Liver (tissue), 3 donors: ENCODE measurements at regions not wholly inside any gene's neighbourhood (a gene's known extent, or its start where the extent isn't known, plus 50 kb on each side); places are given as distances from the start of the nearest gene placed in this dataset.

Source experiments
- EGR1 ChIP-seq, 2 donors: IDR thresholded peaks; 2 replicates each; pipeline ENCODE4 v1.6.1; 2016 to 2018; ENCODE audit warnings: antibody characterized with exemption in 2 of 2, low read depth in 2 of 2
- GABPA ChIP-seq, 2 donors: IDR thresholded peaks in 1 of 2; conservative IDR thresholded peaks in 1 of 2; 2 replicates each; pipeline ENCODE4 v1.6.1; 2016; ENCODE audit warnings: antibody characterized with exemption in 2 of 2, mild to moderate bottlenecking in 1 of 2, moderate library complexity in 1 of 2
- HNF4A ChIP-seq, 2 donors: conservative IDR thresholded peaks; 2 replicates each; pipeline ENCODE4 v1.6.1; 2016; ENCODE audit warnings: antibody characterized with exemption in 2 of 2, mild to moderate bottlenecking in 2 of 2
- RAD21 ChIP-seq, 2 donors: IDR thresholded peaks; 2 replicates each; pipeline ENCODE4 v1.6.1; 2016; ENCODE audit warnings: antibody characterized with exemption in 2 of 2, mild to moderate bottlenecking in 2 of 2
- TF ChIP-seq, protein P1 (sequence below): IDR thresholded peaks from 2 replicates; pipeline ENCODE4 v1.6.1; 2016; ENCODE audit warnings: antibody characterized with exemption, mild to moderate bottlenecking
- TF ChIP-seq, protein P2 (sequence below): fragments of 150-350 bp; IDR thresholded peaks from 2 replicates; pipeline ENCODE4 v1.5.1; 2017; ENCODE audit warnings: improper control_type of control experiment, low read depth, low read length; ENCODE audit not compliant: missing input control
- TF ChIP-seq, protein P3 (sequence below): IDR thresholded peaks from 2 replicates; pipeline ENCODE4 v1.6.1; 2016; ENCODE audit warnings: antibody characterized with exemption
- donor health status: healthy.
- donor health status: healthy.

DNA sequence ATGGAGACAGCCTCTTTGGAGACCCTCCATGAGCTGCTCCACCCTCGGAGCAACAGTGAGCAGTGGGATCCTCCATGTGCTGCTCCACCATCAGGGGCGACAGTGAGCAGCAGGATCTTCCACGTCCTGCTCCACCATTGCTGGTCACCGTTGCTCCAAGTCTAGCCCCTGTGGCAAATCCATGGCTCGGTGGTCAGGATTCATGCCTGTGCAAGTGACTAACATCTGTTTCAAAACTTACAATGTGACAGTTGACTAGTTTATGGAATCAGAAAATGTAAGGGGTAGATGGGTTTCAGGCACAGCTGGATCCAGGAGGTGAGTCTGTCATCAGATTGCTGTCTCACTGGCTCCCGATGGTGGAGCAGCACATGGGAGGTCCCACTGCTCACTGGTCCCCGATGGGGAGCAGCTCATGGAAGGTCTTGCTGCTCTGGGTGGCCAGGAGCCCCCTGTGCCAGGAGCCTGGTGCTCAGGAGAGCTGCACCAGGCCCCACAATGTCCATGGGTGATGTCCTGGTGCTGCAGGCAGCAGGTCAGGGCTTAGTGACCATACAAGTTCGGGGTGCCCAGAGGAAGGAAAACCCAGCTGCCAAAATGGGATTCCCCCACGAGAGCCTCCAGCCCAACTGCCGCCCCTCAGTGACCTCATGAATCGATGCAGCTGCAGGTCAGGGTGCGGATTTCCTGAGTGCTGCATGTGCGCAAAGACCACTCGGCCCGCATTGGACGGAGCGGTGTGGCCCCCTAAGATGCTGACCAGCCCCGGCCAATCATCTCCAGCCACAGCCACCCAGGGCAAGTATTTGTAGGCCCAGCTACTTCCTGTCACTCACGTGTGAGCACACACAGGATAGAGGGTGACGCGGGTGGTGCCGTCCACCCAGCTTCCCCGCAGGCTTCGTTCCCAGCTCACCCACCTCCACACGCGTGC lies 116.5 kb upstream of the OTOS start:
- TF ChIP-seq, protein P1, sequence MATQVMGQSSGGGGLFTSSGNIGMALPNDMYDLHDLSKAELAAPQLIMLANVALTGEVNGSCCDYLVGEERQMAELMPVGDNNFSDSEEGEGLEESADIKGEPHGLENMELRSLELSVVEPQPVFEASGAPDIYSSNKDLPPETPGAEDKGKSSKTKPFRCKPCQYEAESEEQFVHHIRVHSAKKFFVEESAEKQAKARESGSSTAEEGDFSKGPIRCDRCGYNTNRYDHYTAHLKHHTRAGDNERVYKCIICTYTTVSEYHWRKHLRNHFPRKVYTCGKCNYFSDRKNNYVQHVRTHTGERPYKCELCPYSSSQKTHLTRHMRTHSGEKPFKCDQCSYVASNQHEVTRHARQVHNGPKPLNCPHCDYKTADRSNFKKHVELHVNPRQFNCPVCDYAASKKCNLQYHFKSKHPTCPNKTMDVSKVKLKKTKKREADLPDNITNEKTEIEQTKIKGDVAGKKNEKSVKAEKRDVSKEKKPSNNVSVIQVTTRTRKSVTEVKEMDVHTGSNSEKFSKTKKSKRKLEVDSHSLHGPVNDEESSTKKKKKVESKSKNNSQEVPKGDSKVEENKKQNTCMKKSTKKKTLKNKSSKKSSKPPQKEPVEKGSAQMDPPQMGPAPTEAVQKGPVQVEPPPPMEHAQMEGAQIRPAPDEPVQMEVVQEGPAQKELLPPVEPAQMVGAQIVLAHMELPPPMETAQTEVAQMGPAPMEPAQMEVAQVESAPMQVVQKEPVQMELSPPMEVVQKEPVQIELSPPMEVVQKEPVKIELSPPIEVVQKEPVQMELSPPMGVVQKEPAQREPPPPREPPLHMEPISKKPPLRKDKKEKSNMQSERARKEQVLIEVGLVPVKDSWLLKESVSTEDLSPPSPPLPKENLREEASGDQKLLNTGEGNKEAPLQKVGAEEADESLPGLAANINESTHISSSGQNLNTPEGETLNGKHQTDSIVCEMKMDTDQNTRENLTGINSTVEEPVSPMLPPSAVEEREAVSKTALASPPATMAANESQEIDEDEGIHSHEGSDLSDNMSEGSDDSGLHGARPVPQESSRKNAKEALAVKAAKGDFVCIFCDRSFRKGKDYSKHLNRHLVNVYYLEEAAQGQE, result no peak
- TF ChIP-seq, protein P2, sequence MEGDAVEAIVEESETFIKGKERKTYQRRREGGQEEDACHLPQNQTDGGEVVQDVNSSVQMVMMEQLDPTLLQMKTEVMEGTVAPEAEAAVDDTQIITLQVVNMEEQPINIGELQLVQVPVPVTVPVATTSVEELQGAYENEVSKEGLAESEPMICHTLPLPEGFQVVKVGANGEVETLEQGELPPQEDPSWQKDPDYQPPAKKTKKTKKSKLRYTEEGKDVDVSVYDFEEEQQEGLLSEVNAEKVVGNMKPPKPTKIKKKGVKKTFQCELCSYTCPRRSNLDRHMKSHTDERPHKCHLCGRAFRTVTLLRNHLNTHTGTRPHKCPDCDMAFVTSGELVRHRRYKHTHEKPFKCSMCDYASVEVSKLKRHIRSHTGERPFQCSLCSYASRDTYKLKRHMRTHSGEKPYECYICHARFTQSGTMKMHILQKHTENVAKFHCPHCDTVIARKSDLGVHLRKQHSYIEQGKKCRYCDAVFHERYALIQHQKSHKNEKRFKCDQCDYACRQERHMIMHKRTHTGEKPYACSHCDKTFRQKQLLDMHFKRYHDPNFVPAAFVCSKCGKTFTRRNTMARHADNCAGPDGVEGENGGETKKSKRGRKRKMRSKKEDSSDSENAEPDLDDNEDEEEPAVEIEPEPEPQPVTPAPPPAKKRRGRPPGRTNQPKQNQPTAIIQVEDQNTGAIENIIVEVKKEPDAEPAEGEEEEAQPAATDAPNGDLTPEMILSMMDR, result no peak
- TF ChIP-seq EGR1 (IDR thresholded peaks at IDR 0.05; ENCODE audit: low read depth in 2 of 2) (no peak), GABPA (IDR thresholded peaks at IDR 0.05 in 1 of 2, conservative IDR thresholded peaks at IDR 0.05 in 1 of 2) (no peak), RAD21 (IDR thresholded peaks at IDR 0.05) (no peak), HNF4A (conservative IDR thresholded peaks at IDR 0.05) (no peak)
- TF ChIP-seq, protein P3, sequence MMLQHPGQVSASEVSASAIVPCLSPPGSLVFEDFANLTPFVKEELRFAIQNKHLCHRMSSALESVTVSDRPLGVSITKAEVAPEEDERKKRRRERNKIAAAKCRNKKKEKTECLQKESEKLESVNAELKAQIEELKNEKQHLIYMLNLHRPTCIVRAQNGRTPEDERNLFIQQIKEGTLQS, result no peak
